H1 (cell line): ENCODE measurements at regions not wholly inside any gene's neighbourhood (a gene's known extent, or its start where the extent isn't known, plus 50 kb on each side); places are given as distances from the start of the nearest gene placed in this dataset.

Experiments used
- CTCF ChIA-PET: fragments of 300-600 bp; sonication (Branson Sonifier 250); formaldehyde crosslinking; loops from one replicate; lab custom pipeline; 2021; ENCODE audit not compliant: partially characterized antibody; lab: Charles Lee
- POLR2A ChIA-PET: fragments of 300-600 bp; sonication (Branson Sonifier 250); formaldehyde crosslinking; loops from one replicate; lab custom pipeline; 2021; ENCODE audit warnings: inconsistent platforms; ENCODE audit not compliant: partially characterized antibody; lab: Charles Lee
- DNase-seq, 2 experiments: peaks; one replicate each; pipeline versions ENCODE4 v3.0.0 to v3.0.0-alpha.2; 2010 to 2022; ENCODE audit warnings: low spot score in 2 of 2, low read depth in 1 of 2, mixed read lengths in 1 of 2
- FAIRE-seq: peaks from 2 replicates; lab custom pipeline; 2011; peaks lifted over from hg19 to GRCh38; lab: Jason Lieb, UNC
- H2AFZ ChIP-seq: 2 replicates; pipeline ENCODE4 v1.8.1; 2012; ENCODE audit warnings: low read length, inconsistent platforms
- H2AK5ac ChIP-seq: 2 replicates; pipeline ENCODE4 v1.6.1; 2013; ENCODE audit warnings: low read depth, low read length
- H2BK120ac ChIP-seq: replicated peaks from 2 replicates; pipeline ENCODE3; 2013; ENCODE audit warnings: low read depth, low read length, inconsistent platforms
- H2BK12ac ChIP-seq: 2 replicates; pipeline ENCODE4 v1.6.1; 2013; ENCODE audit warnings: low read depth, low read length
- H2BK15ac ChIP-seq: 2 replicates; pipeline ENCODE4 v1.6.1; 2013; ENCODE audit warnings: low read length
- H2BK20ac ChIP-seq: 2 replicates; pipeline ENCODE4 v1.6.1; 2013; ENCODE audit warnings: low read length
- H2BK5ac ChIP-seq: 2 replicates; pipeline ENCODE4 v1.6.1; 2013; ENCODE audit warnings: low read depth, low read length
- H3K14ac ChIP-seq: 2 replicates; pipeline ENCODE4 v1.6.1; 2013; ENCODE audit warnings: inconsistent platforms; ENCODE audit not compliant: insufficient read length
- H3K18ac ChIP-seq: 2 replicates; pipeline ENCODE4 v1.6.1; 2013; ENCODE audit warnings: low read length; ENCODE audit errors: extremely low read depth
- H3K23ac ChIP-seq: 2 replicates; pipeline ENCODE4 v1.6.1; 2013; ENCODE audit warnings: inconsistent platforms; ENCODE audit not compliant: insufficient read length
- H3K23me2 ChIP-seq: 2 replicates; pipeline ENCODE4 v1.6.1; 2013; ENCODE audit warnings: low read depth, low read length
- H3K27ac ChIP-seq: 2 replicates; pipeline ENCODE4 v1.6.1; 2011; ENCODE audit warnings: low read depth, low read length, inconsistent platforms
- H3K27me3 ChIP-seq, 4 experiments: replicated peaks in 1 of 4; 1 replicate in 1 of 4; 2 replicates in 3 of 4; pipeline versions ENCODE4 v1.6.1 to v1.8.1; 2011 to 2013; ENCODE audit warnings: low read length in 3 of 4, mild to moderate bottlenecking in 3 of 4, inconsistent platforms in 2 of 4, mixed read lengths in 2 of 4, moderate library complexity in 1 of 4; ENCODE audit not compliant: control insufficient read depth in 3 of 4, insufficient read depth in 3 of 4; ENCODE audit errors: extremely low read depth in 1 of 4
- H3K36me3 ChIP-seq, 4 experiments: 2 replicates each; pipeline versions ENCODE4 v1.6.1 to v1.8.1; 2011 to 2013; ENCODE audit warnings: mild to moderate bottlenecking in 4 of 4, low read length in 3 of 4, moderate library complexity in 2 of 4, control low read depth in 1 of 4, inconsistent platforms in 1 of 4; ENCODE audit not compliant: insufficient read depth in 4 of 4, control insufficient read depth in 2 of 4
- H3K4ac ChIP-seq: replicated peaks from 2 replicates; pipeline ENCODE3; 2013; ENCODE audit warnings: low read length, low read depth, mixed read lengths, inconsistent platforms; ENCODE audit not compliant: insufficient read length
- H3K4me1 ChIP-seq, 4 experiments: replicated peaks in 1 of 4; 1 replicate in 1 of 4; 2 replicates in 3 of 4; pipeline versions ENCODE4 v1.6.1 to v1.8.1; 2011 to 2013; ENCODE audit warnings: low read length in 3 of 4, inconsistent platforms in 2 of 4, mixed read lengths in 1 of 4; ENCODE audit not compliant: insufficient read depth in 4 of 4, control insufficient read depth in 3 of 4
- H3K4me2 ChIP-seq, 2 experiments: 2 replicates each; pipeline versions ENCODE4 v1.6.1 to v1.8.1; 2011 to 2013; ENCODE audit warnings: low read depth in 2 of 2, low read length in 2 of 2, control low read depth in 1 of 2, inconsistent platforms in 1 of 2, mild to moderate bottlenecking in 1 of 2; ENCODE audit not compliant: insufficient read depth in 1 of 2
- H3K4me3 ChIP-seq, 4 experiments: fragments of 200-600, 300-600 bp in 1 of 4; sonication (generic), shearing (Covaris generic), sonication (Bioruptor Twin) in 1 of 4; 2 replicates each; pipeline versions ENCODE4 v1.5.1 to v1.8.1; 2011 to 2016; ENCODE audit warnings: low read length in 4 of 4, low read depth in 3 of 4, control low read depth in 2 of 4, inconsistent platforms in 2 of 4, mild to moderate bottlenecking in 2 of 4, mixed read lengths in 1 of 4, moderate library complexity in 1 of 4; ENCODE audit not compliant: insufficient read depth in 2 of 4; ENCODE audit errors: extremely low read depth in 1 of 4
- H3K56ac ChIP-seq: replicated peaks from 2 replicates; pipeline ENCODE3; 2013; ENCODE audit warnings: low read depth, mild to moderate bottlenecking, mixed read lengths, low read length, inconsistent platforms; ENCODE audit not compliant: insufficient read length
- H3K79me1 ChIP-seq: 2 replicates; pipeline ENCODE4 v1.6.1; 2013; ENCODE audit warnings: low read depth, low read length, control low read depth
- H3K79me2 ChIP-seq, 2 experiments: 2 replicates each; pipeline versions ENCODE4 v1.6.1 to v1.8.1; 2012 to 2013; ENCODE audit warnings: low read length in 2 of 2, mild to moderate bottlenecking in 2 of 2, inconsistent platforms in 1 of 2; ENCODE audit not compliant: insufficient read depth in 2 of 2, control insufficient read depth in 1 of 2
- H3K9ac ChIP-seq, 4 experiments: replicated peaks in 1 of 4; 1 replicate in 1 of 4; 2 replicates in 3 of 4; pipeline versions ENCODE4 v1.6.1 to v1.8.1; 2011 to 2013; ENCODE audit warnings: low read depth in 3 of 4, low read length in 3 of 4, control low read depth in 2 of 4, mild to moderate bottlenecking in 2 of 4, moderate library complexity in 2 of 4, inconsistent platforms in 1 of 4; ENCODE audit errors: extremely low read depth in 1 of 4
- H3K9me3 ChIP-seq, 2 experiments: 2 replicates each; pipeline versions ENCODE4 v1.6.1 to v1.8.1; 2012 to 2013; ENCODE audit warnings: mild to moderate bottlenecking in 2 of 2, moderate library complexity in 2 of 2, control low read depth in 1 of 2, inconsistent platforms in 1 of 2, low read depth in 1 of 2, low read length in 1 of 2, mixed read lengths in 1 of 2; ENCODE audit not compliant: insufficient read depth in 2 of 2
- H4K20me1 ChIP-seq, 2 experiments: replicated peaks in 1 of 2; 2 replicates each; pipeline versions ENCODE3 to v1.8.1; 2011 to 2013; ENCODE audit warnings: inconsistent platforms in 2 of 2, low read length in 2 of 2, mild to moderate bottlenecking in 1 of 2; ENCODE audit not compliant: insufficient read depth in 2 of 2, control insufficient read depth in 1 of 2
- H4K5ac ChIP-seq: 2 replicates; pipeline ENCODE4 v1.6.1; 2013; ENCODE audit warnings: low read length, low read depth, mixed read lengths, inconsistent platforms; ENCODE audit not compliant: insufficient read length
- H4K8ac ChIP-seq: 2 replicates; pipeline ENCODE4 v1.8.0; 2013; ENCODE audit warnings: mild to moderate bottlenecking, moderate library complexity, low read length, inconsistent platforms; ENCODE audit not compliant: insufficient read depth; ENCODE audit errors: extremely low read depth
- H4K91ac ChIP-seq: replicated peaks from 2 replicates; pipeline ENCODE3; 2013; ENCODE audit warnings: low read length, mixed read lengths, inconsistent platforms; ENCODE audit not compliant: insufficient read length
- CBX5 ChIP-seq: fragments of 300-800, 300-1000 bp; sonication (generic); IDR thresholded peaks from 2 replicates; pipeline ENCODE4 v1.7.1; 2016; ENCODE audit warnings: antibody characterized with exemption, low read length, low read depth
- CBX8 ChIP-seq: fragments of 300-800, 300-1000 bp; sonication (generic); IDR thresholded peaks from 2 replicates; pipeline ENCODE4 v1.7.1; 2016; ENCODE audit warnings: low read depth, low read length, borderline replicate concordance
- CREB1 ChIP-seq: IDR thresholded peaks from 2 replicates; pipeline ENCODE4 v1.6.1; 2012; ENCODE audit warnings: inconsistent platforms
- EP300 ChIP-seq, 2 experiments: IDR thresholded peaks; 1 replicate in 1 of 2; 2 replicates in 1 of 2; pipeline ENCODE4 v1.6.1; 2011 to 2012; ENCODE audit warnings: low read depth in 2 of 2, low read length in 2 of 2, mild to moderate bottlenecking in 2 of 2, borderline replicate concordance in 1 of 2, inconsistent platforms in 1 of 2, moderate library complexity in 1 of 2
- EZH2 ChIP-seq: fragments of 200-600 bp; sonication (generic); IDR thresholded peaks from 2 replicates; pipeline ENCODE4 v1.7.1; 2012; ENCODE audit warnings: low read depth, mild to moderate bottlenecking, moderate library complexity, low read length, inconsistent platforms; ENCODE audit not compliant: severe bottlenecking
- GABPA ChIP-seq: IDR thresholded peaks from 2 replicates; pipeline ENCODE4 v1.6.1; 2011; ENCODE audit warnings: mild to moderate bottlenecking, low read length, moderate library complexity, borderline replicate concordance; ENCODE audit not compliant: insufficient read depth
- POLR2AphosphoS5 ChIP-seq: IDR thresholded peaks from 2 replicates; pipeline ENCODE4 v1.6.1; 2011; ENCODE audit warnings: low read depth, low read length
- RFX5 ChIP-seq: IDR thresholded peaks from 2 replicates; pipeline ENCODE4 v1.6.1; 2011; ENCODE audit warnings: low read depth, low read length, improper control_type of control experiment, borderline replicate concordance
- TF ChIP-seq, protein P1 (sequence below): IDR thresholded peaks from 2 replicates; pipeline ENCODE4 v1.6.1; 2012; ENCODE audit warnings: low read length, inconsistent platforms
- TF ChIP-seq, protein P2 (sequence below), 3 experiments: IDR thresholded peaks; 1 replicate in 2 of 3; 2 replicates in 1 of 3; pipeline versions ENCODE4 v1.5.1 to v1.6.1; 2011; ENCODE audit warnings: low read length in 3 of 3, mild to moderate bottlenecking in 3 of 3, inconsistent platforms in 2 of 3, low read depth in 1 of 3, moderate library complexity in 1 of 3; ENCODE audit not compliant: insufficient read depth in 1 of 3; ENCODE audit errors: control extremely low read depth in 1 of 3
- TF ChIP-seq, protein P3 (sequence below): IDR thresholded peaks from 2 replicates; pipeline ENCODE4 v1.6.1; 2012; ENCODE audit warnings: inconsistent platforms

DNA sequence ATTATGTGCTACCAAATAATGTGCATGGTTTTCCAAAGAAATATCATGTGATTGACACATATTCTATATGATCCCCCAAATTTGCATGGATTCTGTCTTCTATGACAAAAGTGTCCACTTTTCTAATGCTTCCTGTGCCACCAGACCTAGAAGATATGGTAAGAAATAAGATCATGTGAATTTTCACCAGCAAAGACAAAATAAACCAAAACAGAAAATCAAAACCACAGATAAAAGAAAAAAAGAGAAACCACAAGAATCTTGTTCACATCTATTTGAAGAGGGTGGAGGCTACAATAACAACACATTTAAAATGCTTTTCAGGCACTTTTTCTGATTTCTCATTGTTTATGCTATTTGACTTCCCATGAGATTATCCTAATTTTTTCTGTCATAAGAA lies 303.4 kb downstream of the DIPK2A start:
- Histone ChIP-seq H2AFZ (no peak overlapping the region), H2BK120ac (no peak overlapping the region), H3K56ac (no peak overlapping the region), H4K8ac (no peak overlapping the region), H4K20me1 (no peaks in the 10 kb centered on the region), H3K4me1 (no peaks in the 10 kb centered on the region), H3K4ac (no peak overlapping the region), H2BK15ac (no peak overlapping the region), H3K23me2 (no peaks in the 10 kb centered on the region; the same call in 1 of the 2 replicates), H4K5ac (no peak overlapping the region), H3K9ac (no peak overlapping the region), H3K23ac (no peak overlapping the region), H4K91ac (no peak overlapping the region), H2AK5ac (no peak overlapping the region), H3K36me3 (no peaks in the 10 kb centered on the region), H3K18ac (no peak overlapping the region), H3K9me3 (no peaks in the 10 kb centered on the region), H3K79me1 (no peaks in the 10 kb centered on the region), H3K27me3 (no peaks in the 10 kb centered on the region), H3K4me2 (no peak overlapping the region), H2BK5ac (no peak overlapping the region), H3K79me2 (no peaks in the 10 kb centered on the region), H2BK20ac (no peak overlapping the region), H2BK12ac (no peak overlapping the region), H3K27ac (no peak overlapping the region), H3K14ac (no peak overlapping the region), H3K4me3 (no peak overlapping the region)
- CTCF ChIA-PET, result no interaction called here
- DNase-seq (no peak), FAIRE-seq (no peak)
- POLR2A ChIA-PET, result no interaction called here
- TF ChIP-seq EP300 (IDR thresholded peaks at IDR 0.05; ENCODE audit: borderline replicate concordance in 1 of 2, low read depth in 2 of 2, low read length in 2 of 2), result no peak
- TF ChIP-seq, protein P1, sequence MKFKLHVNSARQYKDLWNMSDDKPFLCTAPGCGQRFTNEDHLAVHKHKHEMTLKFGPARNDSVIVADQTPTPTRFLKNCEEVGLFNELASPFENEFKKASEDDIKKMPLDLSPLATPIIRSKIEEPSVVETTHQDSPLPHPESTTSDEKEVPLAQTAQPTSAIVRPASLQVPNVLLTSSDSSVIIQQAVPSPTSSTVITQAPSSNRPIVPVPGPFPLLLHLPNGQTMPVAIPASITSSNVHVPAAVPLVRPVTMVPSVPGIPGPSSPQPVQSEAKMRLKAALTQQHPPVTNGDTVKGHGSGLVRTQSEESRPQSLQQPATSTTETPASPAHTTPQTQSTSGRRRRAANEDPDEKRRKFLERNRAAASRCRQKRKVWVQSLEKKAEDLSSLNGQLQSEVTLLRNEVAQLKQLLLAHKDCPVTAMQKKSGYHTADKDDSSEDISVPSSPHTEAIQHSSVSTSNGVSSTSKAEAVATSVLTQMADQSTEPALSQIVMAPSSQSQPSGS, result no peak
- TF ChIP-seq, protein P2, sequence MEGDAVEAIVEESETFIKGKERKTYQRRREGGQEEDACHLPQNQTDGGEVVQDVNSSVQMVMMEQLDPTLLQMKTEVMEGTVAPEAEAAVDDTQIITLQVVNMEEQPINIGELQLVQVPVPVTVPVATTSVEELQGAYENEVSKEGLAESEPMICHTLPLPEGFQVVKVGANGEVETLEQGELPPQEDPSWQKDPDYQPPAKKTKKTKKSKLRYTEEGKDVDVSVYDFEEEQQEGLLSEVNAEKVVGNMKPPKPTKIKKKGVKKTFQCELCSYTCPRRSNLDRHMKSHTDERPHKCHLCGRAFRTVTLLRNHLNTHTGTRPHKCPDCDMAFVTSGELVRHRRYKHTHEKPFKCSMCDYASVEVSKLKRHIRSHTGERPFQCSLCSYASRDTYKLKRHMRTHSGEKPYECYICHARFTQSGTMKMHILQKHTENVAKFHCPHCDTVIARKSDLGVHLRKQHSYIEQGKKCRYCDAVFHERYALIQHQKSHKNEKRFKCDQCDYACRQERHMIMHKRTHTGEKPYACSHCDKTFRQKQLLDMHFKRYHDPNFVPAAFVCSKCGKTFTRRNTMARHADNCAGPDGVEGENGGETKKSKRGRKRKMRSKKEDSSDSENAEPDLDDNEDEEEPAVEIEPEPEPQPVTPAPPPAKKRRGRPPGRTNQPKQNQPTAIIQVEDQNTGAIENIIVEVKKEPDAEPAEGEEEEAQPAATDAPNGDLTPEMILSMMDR (IDR thresholded peaks at IDR 0.05; ENCODE audit: control extremely low read depth in 1 of 3, insufficient read depth in 1 of 3, low read depth in 1 of 3, low read length in 3 of 3), result no peak
- no peak for TF ChIP-seq CBX5
- TF ChIP-seq CBX8, result no peak
- no peak for TF ChIP-seq POLR2AphosphoS5
- no peak for TF ChIP-seq EZH2
- no peak for TF ChIP-seq RFX5
- TF ChIP-seq, protein P3, sequence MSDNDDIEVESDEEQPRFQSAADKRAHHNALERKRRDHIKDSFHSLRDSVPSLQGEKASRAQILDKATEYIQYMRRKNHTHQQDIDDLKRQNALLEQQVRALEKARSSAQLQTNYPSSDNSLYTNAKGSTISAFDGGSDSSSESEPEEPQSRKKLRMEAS, result no peak
- TF ChIP-seq GABPA, result no peak
- TF ChIP-seq CREB1, result no peak
